Panc1 (cell line): ENCODE measurements at regions not wholly inside any gene's neighbourhood (a gene's known extent, or its start where the extent isn't known, plus 50 kb on each side); places are given as distances from the start of the nearest gene placed in this dataset.

Source experiments
- POLR2AphosphoS5 ChIP-seq: IDR thresholded peaks from 2 replicates; pipeline ENCODE4 v1.6.1; 2012; ENCODE audit warnings: mild to moderate bottlenecking, low read depth, low read length, moderate library complexity
- SIN3A ChIP-seq: IDR thresholded peaks from 2 replicates; pipeline ENCODE4 v1.6.1; 2012; ENCODE audit warnings: low read depth, mild to moderate bottlenecking, low read length, moderate library complexity, borderline replicate concordance; ENCODE audit not compliant: insufficient read depth
- TCF7L2 ChIP-seq: IDR thresholded peaks from 2 replicates; pipeline ENCODE4 v1.6.1; 2011; ENCODE audit warnings: mild to moderate bottlenecking, low read depth, low read length, inconsistent platforms
- TF ChIP-seq, protein P1 (sequence below): fragments of 450-650 bp; IDR thresholded peaks from 2 replicates; pipeline ENCODE4 v1.5.1; 2017; ENCODE audit warnings: mild to moderate bottlenecking
- TF ChIP-seq, protein P2 (sequence below), 2 experiments: IDR thresholded peaks; 2 replicates each; pipeline ENCODE4 v1.6.1; 2011 to 2012; ENCODE audit warnings: low read depth in 2 of 2, control low read depth in 1 of 2, low read length in 1 of 2, mild to moderate bottlenecking in 1 of 2, moderate library complexity in 1 of 2; ENCODE audit not compliant: insufficient read depth in 1 of 2

DNA sequence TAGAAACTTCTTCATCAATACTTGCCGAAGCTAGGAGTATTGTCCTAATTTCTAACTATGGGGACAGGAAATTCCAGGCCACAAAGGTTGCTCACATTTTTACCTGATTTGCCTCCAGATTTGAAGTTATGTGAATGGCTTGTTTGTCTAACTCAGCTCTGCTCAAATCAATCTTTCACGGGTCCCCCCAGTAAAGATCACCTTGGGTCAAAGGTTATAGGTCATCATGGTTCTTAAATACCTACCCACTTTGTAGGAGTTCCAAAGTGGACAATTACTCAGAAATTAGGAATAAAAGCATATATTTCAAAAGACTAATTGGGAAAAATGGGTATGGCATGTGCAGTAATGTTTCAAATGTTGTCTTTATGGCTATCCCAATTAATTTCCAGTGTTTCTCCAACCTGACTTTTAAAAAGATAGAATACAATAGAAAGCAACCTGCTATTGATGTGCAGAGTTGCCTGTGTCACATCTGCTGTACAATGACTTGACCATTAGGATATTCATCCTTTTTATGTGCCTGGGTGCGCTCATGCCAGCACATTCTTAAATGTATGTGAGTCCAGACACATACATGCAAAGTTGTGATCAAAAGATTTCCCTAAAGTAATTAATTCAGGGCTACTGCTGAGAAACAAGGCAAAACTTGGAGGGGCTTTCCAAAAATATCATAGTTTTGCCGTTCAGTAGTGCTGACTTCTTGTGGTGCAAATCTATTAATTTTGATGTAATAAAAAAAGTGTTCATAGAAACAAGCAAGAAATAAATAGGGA is 126.1 kb downstream of the MYCN start:
- TF ChIP-seq, protein P1, sequence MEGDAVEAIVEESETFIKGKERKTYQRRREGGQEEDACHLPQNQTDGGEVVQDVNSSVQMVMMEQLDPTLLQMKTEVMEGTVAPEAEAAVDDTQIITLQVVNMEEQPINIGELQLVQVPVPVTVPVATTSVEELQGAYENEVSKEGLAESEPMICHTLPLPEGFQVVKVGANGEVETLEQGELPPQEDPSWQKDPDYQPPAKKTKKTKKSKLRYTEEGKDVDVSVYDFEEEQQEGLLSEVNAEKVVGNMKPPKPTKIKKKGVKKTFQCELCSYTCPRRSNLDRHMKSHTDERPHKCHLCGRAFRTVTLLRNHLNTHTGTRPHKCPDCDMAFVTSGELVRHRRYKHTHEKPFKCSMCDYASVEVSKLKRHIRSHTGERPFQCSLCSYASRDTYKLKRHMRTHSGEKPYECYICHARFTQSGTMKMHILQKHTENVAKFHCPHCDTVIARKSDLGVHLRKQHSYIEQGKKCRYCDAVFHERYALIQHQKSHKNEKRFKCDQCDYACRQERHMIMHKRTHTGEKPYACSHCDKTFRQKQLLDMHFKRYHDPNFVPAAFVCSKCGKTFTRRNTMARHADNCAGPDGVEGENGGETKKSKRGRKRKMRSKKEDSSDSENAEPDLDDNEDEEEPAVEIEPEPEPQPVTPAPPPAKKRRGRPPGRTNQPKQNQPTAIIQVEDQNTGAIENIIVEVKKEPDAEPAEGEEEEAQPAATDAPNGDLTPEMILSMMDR, result no peak
- no peak for TF ChIP-seq POLR2AphosphoS5
- no peak for TF ChIP-seq SIN3A
- TF ChIP-seq, protein P2, sequence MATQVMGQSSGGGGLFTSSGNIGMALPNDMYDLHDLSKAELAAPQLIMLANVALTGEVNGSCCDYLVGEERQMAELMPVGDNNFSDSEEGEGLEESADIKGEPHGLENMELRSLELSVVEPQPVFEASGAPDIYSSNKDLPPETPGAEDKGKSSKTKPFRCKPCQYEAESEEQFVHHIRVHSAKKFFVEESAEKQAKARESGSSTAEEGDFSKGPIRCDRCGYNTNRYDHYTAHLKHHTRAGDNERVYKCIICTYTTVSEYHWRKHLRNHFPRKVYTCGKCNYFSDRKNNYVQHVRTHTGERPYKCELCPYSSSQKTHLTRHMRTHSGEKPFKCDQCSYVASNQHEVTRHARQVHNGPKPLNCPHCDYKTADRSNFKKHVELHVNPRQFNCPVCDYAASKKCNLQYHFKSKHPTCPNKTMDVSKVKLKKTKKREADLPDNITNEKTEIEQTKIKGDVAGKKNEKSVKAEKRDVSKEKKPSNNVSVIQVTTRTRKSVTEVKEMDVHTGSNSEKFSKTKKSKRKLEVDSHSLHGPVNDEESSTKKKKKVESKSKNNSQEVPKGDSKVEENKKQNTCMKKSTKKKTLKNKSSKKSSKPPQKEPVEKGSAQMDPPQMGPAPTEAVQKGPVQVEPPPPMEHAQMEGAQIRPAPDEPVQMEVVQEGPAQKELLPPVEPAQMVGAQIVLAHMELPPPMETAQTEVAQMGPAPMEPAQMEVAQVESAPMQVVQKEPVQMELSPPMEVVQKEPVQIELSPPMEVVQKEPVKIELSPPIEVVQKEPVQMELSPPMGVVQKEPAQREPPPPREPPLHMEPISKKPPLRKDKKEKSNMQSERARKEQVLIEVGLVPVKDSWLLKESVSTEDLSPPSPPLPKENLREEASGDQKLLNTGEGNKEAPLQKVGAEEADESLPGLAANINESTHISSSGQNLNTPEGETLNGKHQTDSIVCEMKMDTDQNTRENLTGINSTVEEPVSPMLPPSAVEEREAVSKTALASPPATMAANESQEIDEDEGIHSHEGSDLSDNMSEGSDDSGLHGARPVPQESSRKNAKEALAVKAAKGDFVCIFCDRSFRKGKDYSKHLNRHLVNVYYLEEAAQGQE (IDR thresholded peaks at IDR 0.05; ENCODE audit: insufficient read depth in 1 of 2, low read depth in 2 of 2, low read length in 1 of 2), result no peak
- no peak for TF ChIP-seq TCF7L2
